Activated CD8-positive, alpha-beta memory T cell treated with anti-CD3 and anti-CD28 coated beads for 24 hours (primary cell): ENCODE measurements at regions not wholly inside any gene's neighbourhood (a gene's known extent, or its start where the extent isn't known, plus 50 kb on each side); places are given as distances from the start of the nearest gene placed in this dataset.

Experiments used
- DNase-seq: peaks from one replicate; pipeline ENCODE4 v3.0.0-alpha.2; 2020

DNA sequence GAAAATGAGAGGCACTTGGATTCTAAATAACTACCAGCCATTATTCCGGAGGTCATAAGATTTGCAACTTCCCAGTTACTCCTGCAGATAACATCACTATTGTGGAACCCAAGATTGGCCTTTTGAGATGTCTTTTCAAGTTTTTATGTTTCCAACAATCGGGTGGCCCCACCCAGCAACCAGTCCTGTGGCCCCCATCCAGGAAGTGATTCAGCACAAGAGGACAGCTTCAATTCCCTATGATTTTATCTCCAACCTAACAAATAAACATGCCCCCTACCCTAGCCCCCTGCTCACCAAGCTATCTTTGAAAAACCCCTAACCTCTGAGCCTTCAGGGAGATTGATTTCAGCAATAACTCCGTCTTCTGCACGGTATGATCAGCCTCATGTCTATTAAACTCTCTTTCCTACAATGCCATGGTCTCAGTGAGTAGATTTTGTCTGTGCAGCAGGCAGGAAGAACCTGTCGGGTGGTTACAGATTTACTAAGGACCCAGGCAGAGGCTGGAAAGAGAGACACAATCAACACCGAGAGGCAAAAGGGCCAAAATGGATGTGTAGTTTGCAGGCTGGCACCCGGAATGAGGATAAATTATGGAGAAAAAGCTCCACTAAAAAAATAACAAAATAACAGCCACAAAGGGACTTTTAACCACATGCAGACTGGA, 83.9 kb upstream of the UNC5B start:
- DNase-seq: no peak

DNA sequence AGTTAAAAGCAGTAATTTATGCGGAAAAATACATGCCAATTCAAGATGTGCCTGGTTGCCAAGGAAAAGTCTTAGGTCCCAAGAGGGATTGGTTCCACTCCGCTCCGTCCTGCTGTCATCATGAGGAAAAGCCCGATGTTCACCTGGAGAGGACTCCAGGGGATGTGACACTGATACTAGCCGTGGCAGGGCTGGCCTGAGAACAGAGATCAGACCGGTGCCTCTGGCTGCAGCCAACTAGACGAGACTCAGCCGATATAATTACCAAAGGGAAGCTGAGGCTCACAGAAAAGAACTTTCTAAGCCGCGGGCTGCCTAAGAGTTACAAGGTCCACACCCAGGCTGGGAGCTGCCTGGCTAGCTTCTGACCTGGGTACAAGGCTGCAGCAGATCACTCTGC, 81.3 kb upstream of the UNC5B start:
- no peak for DNase-seq

DNA sequence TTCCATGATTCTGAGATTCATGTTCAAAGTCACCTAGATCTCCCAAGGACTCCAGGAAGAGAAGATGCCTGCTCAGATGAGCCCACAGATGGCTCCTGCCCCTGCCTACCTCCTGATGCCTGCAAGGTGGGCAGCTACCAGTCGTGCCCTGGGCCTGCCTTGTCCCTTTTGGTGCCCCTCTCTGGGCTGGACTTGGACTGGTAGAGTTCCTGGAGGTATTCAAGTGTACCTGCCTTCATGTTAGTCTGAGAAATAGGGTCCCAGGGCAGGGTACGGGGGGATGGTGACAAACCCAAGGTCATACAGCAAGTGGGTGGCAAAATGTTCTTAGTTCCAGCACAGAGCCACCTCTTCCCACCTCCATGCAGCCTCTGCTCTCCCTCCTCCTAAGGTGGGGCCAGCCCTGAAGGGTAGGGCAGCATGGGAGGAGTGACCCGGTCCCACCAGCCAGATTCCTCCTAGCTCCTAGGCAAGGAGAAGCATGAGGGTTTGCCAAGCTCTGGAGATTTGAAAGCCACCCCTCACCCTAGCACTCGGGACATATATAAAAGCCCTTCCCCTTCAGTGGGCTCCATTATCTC, 80.8 kb upstream of the UNC5B start:
- DNase-seq: peak; percentile 30

DNA sequence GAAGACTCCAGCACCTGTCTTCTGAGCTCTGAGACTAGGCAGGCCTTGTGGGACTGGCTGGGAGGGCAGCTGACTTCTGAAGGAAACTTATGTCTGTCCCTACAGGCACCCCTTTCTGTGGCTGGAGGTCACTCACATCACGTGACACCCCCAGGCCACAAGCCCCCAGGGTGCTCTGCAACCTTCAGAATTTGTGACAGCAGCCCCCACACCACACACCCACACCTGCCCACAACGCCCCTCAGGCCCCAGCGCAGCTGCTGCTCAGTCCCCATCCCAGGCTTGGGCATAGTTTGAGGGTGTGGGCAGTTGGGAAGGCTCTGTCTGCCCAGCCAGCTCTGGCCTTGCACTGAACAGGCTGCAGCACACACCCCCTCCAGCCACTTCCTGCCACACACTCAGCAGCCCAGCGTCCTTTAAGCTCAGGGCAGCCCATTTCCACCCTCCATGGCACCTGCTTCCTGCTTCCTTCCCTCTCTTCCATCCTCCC, 80.0 kb upstream of the UNC5B start:
- DNase-seq: peak; percentile 32

DNA sequence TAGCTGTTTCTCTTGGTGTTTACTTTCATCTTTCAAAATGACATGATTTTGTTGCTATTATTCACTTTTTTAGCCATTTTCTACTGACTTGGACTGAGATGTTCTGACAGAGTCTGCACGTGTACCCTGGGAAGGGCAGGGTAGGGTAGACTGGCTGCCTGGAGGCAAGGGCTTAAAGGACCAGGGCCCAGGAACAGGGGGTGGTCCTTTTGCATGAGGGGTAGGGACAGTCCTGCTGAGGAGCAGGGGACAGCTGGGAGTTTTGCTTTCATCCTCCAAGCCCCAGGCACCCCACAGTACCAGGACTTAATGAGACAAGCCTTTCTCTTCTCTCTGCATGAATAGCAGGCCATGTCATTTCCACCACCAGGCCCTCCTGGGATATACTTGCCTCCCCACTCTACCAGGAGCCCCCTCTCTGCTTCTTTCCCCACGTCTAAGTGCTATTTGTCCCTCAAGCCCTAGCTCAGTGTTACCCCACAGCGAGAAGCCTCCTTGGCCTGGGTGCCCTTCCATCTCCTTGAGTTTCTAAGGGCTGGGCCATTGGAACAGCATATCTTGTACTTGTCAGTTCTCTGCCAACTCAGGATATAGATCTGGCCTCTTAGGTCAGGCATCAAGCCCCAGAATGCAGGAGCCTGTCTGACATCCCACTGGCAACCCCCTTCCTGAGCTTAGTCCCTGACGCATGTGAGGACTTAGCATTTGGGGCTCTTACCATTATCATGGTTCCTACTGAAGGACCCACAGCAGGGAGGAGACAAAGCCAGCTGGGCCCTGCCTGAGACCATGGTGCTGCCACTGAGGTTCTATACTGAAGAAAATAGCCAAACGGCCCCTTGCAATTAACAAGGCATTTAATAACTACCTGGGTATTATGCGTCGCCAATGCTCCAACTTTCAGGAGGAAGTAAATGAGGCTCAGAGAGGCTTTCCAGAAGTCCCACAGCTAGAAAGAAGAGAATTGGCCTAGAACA, 78.4 kb upstream of the UNC5B start:
- DNase-seq: peak; percentile 32

DNA sequence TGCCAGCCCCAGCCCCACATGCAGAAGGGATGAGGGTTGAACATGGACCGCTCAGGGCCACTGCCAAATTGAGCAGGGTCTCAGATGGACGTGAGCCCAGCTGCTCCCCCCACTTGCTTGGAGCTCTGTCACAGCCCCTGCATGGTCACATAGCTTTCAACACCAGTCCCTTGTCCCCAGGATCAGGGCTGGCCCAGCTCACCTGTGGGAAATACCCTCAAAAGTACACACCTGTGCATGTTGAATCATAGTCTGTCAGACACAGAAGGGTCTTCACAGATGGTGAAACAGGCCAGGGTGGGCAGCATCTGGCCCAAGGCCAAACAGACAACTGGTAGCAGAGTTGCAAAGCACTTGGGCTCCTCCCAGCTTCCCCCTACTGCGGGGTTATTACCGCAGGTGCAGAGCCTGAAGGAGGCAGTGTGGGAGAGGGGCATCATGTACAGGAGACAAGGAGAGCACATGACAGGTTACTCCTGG, 77.6 kb upstream of the UNC5B start:
- peak; percentile 49 for DNase-seq

DNA sequence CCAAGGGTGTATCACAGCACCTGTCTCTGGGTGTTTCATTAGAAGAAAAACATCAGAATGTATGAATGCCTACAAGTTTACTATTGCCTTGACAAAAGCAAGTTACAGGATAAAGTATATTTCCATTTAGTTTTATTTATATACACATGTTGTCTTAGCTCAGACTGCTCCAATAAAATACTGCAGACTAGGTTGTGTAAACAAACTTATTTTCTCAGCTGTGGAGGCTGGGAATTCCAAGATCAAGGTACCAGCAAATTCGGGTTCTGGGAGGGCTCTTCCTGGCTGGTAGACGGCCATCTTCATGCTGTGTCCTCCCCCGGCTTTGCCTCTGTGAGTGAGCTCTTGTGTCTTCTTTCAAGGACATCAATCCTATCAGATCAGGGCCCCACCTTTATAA, 77.1 kb upstream of the UNC5B start:
- DNase-seq: no peak

DNA sequence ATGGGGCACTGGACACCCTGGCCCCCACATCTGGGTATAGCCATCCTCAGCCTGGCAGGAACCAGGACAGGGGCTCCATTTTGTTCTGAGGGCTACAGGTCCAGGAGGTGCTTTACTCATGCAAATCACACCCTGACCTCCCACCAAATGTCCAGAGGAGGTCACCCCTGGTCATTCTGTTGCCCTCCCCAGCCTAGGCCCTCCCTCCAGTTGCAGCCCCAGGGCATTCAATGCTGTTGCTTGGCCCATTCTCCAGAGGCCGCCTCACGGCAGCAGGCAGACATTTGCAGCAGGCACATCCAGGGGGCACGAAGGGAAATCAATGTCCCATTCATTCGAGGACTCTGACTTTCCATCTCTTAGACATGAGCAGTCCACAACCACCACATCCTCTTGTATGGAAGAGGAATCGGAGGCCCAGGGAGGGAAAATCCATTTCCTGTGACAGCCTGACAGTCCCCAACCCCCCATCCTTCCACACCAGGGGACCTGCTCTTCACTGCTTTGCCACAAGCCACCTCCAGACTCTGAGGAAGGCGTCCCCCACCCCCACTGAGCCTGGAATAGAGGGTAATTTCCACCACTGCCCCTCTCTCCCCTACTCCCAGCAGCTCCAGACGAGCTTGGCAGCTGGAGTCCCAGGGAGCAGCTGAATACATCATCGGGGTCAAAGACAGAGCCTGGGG, 76.2 kb upstream of the UNC5B start:
- peak; percentile 42 for DNase-seq

DNA sequence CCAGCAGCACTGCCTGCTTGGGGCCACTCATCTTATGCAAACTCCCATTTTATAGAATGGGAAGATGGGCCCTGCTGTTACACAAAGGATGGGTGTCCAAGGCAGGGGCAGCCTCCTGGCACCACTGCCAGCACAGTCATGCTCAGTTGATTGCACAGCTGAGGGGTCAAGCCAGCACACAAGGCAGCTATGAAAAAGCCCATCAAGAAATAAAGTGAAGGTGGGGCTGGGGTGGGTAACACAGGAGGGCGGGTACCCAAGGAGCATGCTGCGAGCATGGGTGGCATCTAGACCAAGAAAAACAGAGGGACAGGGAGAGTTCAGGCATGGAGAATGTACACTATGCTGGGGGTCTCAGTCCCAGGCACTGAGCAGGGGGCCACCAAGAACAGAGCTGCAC, 74.7 kb upstream of the UNC5B start:
- DNase-seq: no peak

DNA sequence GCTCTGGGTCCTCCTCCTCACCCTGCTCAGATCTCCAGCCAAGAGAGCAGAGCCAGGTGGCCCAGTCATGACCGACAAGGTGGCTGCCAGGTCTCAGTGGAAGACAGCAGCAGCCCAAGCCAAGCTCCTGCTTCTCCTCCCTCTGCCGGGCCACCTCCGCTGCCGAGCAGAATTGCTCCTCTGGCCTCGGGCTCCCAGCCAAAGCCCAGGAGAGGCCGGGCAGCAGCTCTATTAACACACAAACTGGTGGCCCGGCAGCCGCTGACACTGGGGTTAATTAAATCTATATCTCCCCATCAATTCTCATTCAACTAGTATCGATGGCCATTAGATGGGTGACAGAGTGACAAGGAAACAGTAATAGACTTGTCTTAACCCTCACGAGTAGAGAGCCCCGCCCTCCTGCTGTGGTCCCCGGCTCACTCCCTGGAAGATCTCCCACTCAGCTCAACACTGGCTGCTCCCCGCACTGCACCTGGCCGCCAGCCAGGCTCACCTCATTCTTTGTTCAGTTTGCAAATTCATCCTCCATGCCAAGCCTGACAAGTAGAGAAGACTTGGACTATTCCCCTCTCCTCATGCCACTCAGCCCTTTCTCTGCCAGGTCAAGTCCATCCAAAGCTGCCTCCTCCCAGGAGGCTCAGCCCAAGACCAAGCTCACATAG, 74.1 kb upstream of the UNC5B start:
- peak; percentile 32 for DNase-seq

DNA sequence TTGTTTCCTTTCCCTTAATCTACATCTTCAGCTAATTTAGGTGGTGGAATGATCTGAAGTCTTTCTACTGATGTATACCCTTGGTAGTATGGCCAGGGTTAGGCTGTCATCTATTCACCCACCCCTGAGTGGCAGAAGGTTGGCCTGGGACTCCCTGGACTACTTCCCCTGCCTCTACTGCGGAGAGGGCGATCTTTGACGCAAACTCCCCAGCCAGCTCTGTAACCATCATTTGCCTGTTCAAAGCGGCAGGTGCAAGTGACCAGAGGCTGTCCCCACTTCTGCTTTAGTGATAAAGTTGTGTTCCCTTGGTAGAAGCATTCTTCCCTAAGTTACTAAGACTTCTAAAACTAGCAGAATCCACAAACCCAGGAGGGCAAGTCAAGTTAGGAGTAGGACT, 70.8 kb upstream of the UNC5B start:
- peak; percentile 32 for DNase-seq

DNA sequence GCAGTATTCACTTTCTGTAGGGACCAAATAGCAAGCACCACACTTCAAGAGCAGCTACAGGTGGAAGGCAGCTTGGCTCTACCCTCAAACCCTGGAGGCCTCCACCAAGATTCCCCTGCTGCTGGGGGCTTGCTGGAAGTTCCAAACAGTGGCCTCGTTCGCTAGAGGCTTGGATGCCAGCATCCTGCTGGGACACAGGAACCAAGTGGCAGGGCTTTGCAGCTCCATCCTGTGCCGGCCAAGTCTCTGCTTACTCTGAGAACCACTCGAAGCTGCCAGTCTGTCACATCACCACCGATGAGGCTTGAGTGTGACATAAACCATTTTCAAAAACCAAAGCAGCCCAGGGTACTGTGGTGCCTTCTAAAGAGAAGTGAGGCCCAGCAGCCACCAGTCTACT, 69.2 kb upstream of the UNC5B start:
- peak; percentile 32 for DNase-seq

DNA sequence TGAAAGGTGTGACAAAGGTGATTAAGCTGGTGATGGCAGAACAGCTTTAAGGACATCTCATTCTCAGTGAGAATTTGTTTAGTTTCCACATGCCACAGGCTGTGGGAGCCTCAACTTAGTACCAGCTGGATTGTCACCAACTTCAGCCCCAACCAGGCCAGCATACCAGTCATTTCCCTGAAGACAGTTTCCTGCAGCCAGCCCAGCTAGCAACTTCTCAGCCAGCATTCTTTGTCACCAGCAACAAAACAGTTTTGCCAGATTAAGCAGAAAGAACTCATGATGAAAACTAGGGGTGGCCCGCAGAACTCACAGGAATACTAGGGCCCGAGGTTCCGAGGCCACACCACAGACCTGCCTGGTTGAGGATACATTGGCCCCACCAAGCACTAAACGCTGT, 68.8 kb upstream of the UNC5B start:
- DNase-seq: peak; percentile 19

DNA sequence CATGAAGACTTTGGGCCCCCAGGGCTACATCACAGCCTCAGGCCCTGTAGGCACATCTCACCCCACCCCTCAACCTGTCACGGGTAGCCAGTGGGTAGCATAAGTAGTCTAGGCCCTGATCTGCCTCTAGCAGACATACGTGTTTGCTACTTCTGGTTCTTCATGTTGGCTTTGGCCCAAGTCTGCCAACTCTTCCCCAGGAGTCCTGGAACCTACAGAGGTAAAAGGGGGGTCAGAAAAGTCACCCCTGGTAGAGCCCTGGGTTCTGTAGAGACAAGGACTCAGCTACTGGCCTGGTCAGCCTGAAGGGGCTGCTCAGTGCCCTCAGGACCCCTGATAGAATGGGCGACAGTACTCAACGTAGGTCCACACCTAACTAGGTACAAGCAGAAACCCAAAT, 67.5 kb upstream of the UNC5B start:
- DNase-seq: no peak

DNA sequence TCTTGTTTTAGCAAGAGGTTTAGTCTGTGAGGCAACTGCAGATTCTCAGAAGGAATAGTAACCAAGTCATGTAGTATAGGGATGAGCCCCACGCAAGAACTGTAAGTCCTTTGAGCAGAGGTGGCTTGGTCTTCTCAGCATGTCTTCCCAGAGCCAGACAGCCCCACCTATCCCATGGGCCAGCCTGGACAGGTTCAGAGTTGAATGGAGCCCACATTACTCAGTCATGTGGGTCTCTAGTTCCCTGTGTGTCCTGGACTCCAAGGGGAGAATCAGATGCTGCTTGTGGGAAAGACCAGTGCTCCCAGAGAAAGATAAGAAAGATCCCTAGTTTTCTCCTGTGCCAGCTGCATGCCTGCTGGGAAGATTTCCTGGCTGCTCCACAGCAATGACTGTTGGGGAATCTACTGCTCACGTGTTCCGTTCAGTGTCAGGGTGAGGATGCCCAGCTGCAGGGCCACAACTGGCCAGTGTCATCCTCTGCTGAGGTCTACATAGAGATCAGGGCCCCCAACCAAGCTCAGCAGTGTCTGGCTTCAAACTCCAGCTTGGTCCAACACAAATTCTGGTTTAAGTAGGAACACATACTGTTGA, 66.9 kb upstream of the UNC5B start:
- DNase-seq: peak; percentile 17

DNA sequence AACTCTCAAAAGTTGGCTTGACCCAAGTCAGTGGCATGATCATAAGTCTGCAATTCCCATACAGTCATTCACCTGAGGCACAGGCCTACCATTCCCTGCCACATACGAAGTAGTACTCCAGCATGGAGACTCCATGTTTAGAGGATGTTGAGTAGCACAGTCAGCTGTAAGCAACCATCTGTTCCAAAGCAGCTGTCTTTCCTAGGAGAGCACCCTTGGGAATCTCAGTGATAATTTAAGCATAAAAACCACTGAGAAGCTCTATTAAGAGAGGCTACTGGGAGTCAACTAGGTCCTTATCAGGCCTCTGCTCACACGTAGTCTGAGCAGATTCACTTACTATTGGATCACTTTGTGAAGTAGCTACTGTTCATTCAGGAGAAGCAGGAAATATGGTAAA, 61.6 kb upstream of the UNC5B start:
- DNase-seq: no peak

DNA sequence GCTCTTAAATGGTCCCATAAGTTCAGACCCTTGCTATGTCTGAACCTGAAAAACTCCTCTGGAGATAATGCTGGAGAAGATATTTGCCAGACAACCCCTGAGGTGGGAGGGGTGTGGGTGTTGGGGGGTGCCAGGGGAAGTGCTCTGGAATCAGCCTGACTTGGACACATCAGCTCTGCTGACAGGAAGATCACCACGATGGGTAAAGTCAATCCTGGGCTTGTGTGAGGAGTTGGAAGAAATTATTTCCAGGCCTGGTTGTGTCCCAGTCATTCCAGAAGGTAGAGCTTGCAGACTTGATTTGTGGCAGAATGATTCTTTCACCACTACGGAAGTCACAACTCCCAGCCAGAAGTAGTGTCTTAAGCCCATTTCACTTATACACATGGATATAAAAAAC, 60.3 kb upstream of the UNC5B start:
- DNase-seq: no peak

DNA sequence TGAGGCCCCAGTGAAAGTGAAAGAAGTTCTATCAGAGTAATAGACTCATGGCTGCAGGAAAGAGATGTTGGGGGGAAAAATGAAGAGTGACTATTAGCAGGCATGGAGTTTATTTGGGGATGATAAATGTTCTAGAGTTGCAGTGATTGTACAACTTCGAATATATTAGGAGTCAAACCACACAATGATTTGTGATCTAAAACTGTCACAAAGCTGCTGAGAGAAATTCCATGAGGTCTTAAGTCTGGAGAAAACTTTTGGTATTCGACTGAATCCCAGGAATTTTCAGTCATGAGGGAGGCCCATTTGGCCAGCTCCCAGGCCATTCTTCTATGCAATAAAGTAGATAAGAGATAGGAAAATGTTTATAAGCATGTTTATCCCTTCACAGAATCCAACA, 55.9 kb upstream of the UNC5B start:
- no peak for DNase-seq

DNA sequence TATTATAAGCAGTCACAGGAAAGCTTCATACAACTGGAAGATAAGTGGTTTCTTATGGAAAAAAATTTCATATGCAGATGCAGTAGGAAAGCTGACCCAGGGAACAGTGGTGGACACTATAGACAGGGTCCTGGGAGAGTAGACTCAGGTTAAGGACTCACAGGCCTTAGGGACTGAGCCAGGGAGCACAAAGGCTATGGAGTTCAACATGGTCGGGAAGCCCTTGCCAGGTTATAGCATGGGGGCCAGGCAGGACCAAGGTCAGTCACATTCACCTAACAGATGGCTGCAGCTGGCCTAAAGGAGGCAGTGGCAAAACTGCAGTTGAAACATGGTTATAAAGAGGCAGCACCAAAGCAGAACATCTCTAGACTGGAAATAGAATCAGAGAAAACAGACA, 54.9 kb upstream of the UNC5B start:
- DNase-seq: no peak

DNA sequence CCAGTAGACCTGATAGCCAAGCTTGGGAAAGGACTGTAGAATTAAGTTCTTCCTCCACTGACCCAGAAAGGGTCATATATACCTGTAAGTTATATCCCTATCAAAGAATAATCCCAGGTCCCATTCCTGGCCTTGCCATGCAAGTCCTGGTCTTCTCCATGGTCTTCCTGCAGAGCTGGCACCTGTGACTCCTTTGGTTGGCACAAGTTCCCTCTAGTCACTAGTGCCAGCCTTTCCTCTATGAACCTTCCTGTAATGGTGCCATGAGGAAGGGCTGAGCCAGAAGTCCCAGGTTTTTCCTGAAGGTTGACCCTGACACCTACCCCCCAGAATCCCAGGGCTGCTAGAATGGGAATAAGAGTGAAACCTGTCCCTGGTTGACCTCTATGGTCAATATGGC, 54.1 kb upstream of the UNC5B start:
- DNase-seq: no peak

DNA sequence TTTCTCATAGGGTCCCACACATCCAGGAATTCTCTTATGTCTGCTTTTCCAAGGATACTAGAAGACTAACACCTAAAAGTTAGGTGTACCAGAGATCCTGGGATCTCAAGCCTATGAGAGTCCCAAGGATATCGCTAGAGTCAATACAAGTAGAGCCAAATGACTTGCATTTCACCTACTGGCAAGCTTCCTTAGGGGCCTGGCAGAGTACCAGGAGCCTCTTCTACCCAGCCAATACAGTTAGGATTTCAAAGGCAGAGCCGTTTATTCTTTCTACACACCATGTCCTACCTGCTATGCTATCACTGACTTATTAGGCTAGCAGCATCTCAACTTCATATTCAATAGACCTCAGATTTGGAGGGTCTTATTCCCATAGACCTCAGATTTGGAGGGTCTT, 53.5 kb upstream of the UNC5B start:
- no peak for DNase-seq

DNA sequence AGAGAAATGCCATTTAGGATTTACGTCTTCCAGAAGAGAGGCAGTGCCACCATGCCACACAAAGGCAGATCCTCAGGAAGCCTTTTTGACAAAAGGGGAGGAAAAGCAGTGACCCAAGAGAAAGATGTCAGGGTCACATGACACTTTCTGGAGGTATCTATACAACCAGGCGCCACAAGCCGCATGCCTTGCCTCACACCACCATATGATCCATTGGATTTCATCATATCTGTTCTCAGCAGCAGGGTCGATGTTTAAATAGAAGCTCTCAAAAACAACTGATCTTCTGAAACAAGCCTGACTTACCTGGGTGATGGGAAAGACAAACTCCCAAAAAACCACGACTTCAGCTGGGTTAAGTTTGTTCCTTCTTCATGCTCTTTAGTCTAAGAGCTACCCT, 52.5 kb upstream of the UNC5B start:
- no peak for DNase-seq
